DOHH2 (cell line): ENCODE measurements at regions not wholly inside any gene's neighbourhood (a gene's known extent, or its start where the extent isn't known, plus 50 kb on each side); places are given as distances from the start of the nearest gene placed in this dataset.
A peak's percentile ranks its signal among the peaks of the same experiment; 100 is the strongest.

Source experiments
- H3F3A ChIP-seq: fragments of 200-600 bp; sonication (generic), shearing (Covaris generic); 2 replicates; pipeline ENCODE4 v1.6.0; 2016; ENCODE audit warnings: antibody characterized with exemption, mild to moderate bottlenecking; ENCODE audit not compliant: control insufficient read depth, insufficient read depth
- H3K27ac ChIP-seq: fragments of 200-600 bp; sonication (generic); 2 replicates; pipeline ENCODE4 v1.5.1; 2014; ENCODE audit warnings: low read depth, mild to moderate bottlenecking, low read length, moderate library complexity
- H3K27me3 ChIP-seq: fragments of 200-600 bp; sonication (generic); 2 replicates; pipeline ENCODE4 v1.6.1; 2014; ENCODE audit warnings: mild to moderate bottlenecking, low read length, mixed read lengths; ENCODE audit not compliant: control insufficient read depth
- H3K36me3 ChIP-seq: fragments of 200-600 bp; sonication (generic); 2 replicates; pipeline ENCODE4 v1.6.1; 2014; ENCODE audit warnings: mild to moderate bottlenecking, low read length, moderate library complexity, mixed read lengths; ENCODE audit not compliant: control insufficient read depth
- H3K4me1 ChIP-seq: fragments of 200-600 bp; sonication (generic); 2 replicates; pipeline ENCODE4 v1.6.1; 2014; ENCODE audit warnings: mild to moderate bottlenecking, low read length, mixed read lengths; ENCODE audit not compliant: control insufficient read depth
- H3K4me2 ChIP-seq: fragments of 200-600 bp; sonication (generic); 2 replicates; pipeline ENCODE4 v1.6.0; 2014; ENCODE audit warnings: mild to moderate bottlenecking, low read length, moderate library complexity
- H3K4me3 ChIP-seq: fragments of 200-600 bp; sonication (generic); 2 replicates; pipeline ENCODE4 v1.5.1; 2014; ENCODE audit warnings: mild to moderate bottlenecking, low read length, mixed read lengths
- H3K79me2 ChIP-seq: fragments of 200-600 bp; sonication (generic); 2 replicates; pipeline ENCODE4 v1.6.1; 2014; ENCODE audit warnings: mild to moderate bottlenecking, low read length, mixed read lengths; ENCODE audit not compliant: control insufficient read depth
- H3K9me2 ChIP-seq: fragments of 200-600 bp; sonication (generic); replicated peaks from 2 replicates; pipeline ENCODE4 v1.6.1; 2014; ENCODE audit warnings: mild to moderate bottlenecking, low read length, mixed read lengths; ENCODE audit not compliant: control insufficient read depth
- H3K9me3 ChIP-seq: fragments of 200-600 bp; sonication (generic); 2 replicates; pipeline ENCODE4 v1.6.1; 2014; ENCODE audit warnings: antibody characterized with exemption, low read length, mixed read lengths; ENCODE audit not compliant: control insufficient read depth, insufficient read depth
- H4K20me1 ChIP-seq: fragments of 200-600 bp; sonication (generic); 2 replicates; pipeline ENCODE4 v1.6.0; 2014; ENCODE audit warnings: low read depth, mild to moderate bottlenecking, antibody characterized with exemption, low read length, moderate library complexity; ENCODE audit not compliant: control insufficient read depth, insufficient read depth
- CTCF ChIP-seq: fragments of 200-600 bp; sonication (generic); IDR thresholded peaks from one replicate; pipeline ENCODE4 v1.5.1; 2014; ENCODE audit warnings: antibody characterized with exemption, mild to moderate bottlenecking, low read depth, low read length; ENCODE audit not compliant: poor library complexity, severe bottlenecking
- EZH2phosphoT487 ChIP-seq: fragments of 200-600 bp; sonication (generic); IDR thresholded peaks from 2 replicates; pipeline ENCODE4 v1.6.1; 2017; ENCODE audit warnings: borderline replicate concordance, mild to moderate bottlenecking, antibody characterized with exemption, low read length, moderate library complexity, mixed read lengths

- peaks cover 20% of the 10 kb centered on the region for H3K4me1 ChIP-seq
- TF ChIP-seq EZH2phosphoT487 = no peak
- TF ChIP-seq CTCF = no peak
- H3K79me2 ChIP-seq = no peaks in the 10 kb centered on the region
- H3K27me3 ChIP-seq = peaks cover 27% of the 10 kb centered on the region
- H3K27ac ChIP-seq = no peak overlapping the region
- H3K4me3 ChIP-seq = peak overlapping the region; percentile 56
- H3K9me2 ChIP-seq = no peaks in the 10 kb centered on the region
- no peaks in the 10 kb centered on the region for H4K20me1 ChIP-seq
- H3K9me3 ChIP-seq = no peaks in the 10 kb centered on the region
- H3F3A ChIP-seq = no peaks in the 10 kb centered on the region
- peak overlapping the region; percentile 59 for H3K4me2 ChIP-seq
- H3K36me3 ChIP-seq = no peaks in the 10 kb centered on the region
Measured at GRCh38 chr4:53905941-53906377, 158.4 kb downstream of the CHIC2 start.

- TF ChIP-seq EZH2phosphoT487 (no peak), CTCF (no peak)
- no peak overlapping the region for H3K27ac ChIP-seq
Measured at GRCh38 chr4:53905276-53905940, 159.0 kb downstream of the CHIC2 start.

GRCh38 chr4:53902786-53903185, 161.6 kb downstream of the CHIC2 start:
- H3K4me1 ChIP-seq = peaks cover 11% of the 10 kb centered on the region
- H3K9me3 ChIP-seq = no peaks in the 10 kb centered on the region
- H3K36me3 ChIP-seq = no peaks in the 10 kb centered on the region
- H3K4me2 ChIP-seq = no peak overlapping the region
- H3K27me3 ChIP-seq = peaks cover 19% of the 10 kb centered on the region
- no peak for TF ChIP-seq EZH2phosphoT487
- no peak for TF ChIP-seq CTCF
- no peaks in the 10 kb centered on the region for H3F3A ChIP-seq
- no peak overlapping the region for H3K4me3 ChIP-seq
- no peaks in the 10 kb centered on the region for H4K20me1 ChIP-seq
- H3K79me2 ChIP-seq = no peaks in the 10 kb centered on the region
- no peak overlapping the region for H3K27ac ChIP-seq
- no peaks in the 10 kb centered on the region for H3K9me2 ChIP-seq

More at GRCh38 chr4:53905276-53905940, 159.0 kb downstream of the CHIC2 start:
- Histone ChIP-seq H3K79me2 (no peaks in the 10 kb centered on the region), H3K9me2 (no peaks in the 10 kb centered on the region), H3K4me3 (no peak overlapping the region), H4K20me1 (no peaks in the 10 kb centered on the region), H3K36me3 (no peaks in the 10 kb centered on the region), H3K27me3 (peaks cover 27% of the 10 kb centered on the region), H3K9me3 (no peaks in the 10 kb centered on the region), H3K4me1 (peaks cover 20% of the 10 kb centered on the region), H3F3A (no peaks in the 10 kb centered on the region), H3K4me2 (peak overlapping the region; percentile 59; the same call in 1 of the 2 replicates)

GRCh38 chr4:53900271-53900649, 164.1 kb downstream of the CHIC2 start:
- Histone ChIP-seq H3F3A (no peaks in the 10 kb centered on the region), H3K27ac (no peak overlapping the region), H3K27me3 (0 out of 2 replicates have a peak, but pooled peaks cover 3% of the 10 kb centered on the region), H3K9me3 (no peaks in the 10 kb centered on the region), H3K79me2 (no peaks in the 10 kb centered on the region), H3K9me2 (no peaks in the 10 kb centered on the region), H3K4me3 (no peak overlapping the region), H4K20me1 (no peaks in the 10 kb centered on the region), H3K4me2 (no peak overlapping the region), H3K4me1 (no peaks in the 10 kb centered on the region), H3K36me3 (no peaks in the 10 kb centered on the region)
- TF ChIP-seq CTCF (no peak), EZH2phosphoT487 (no peak)
